H9 (cell line): ENCODE measurements at regions not wholly inside any gene's neighbourhood (a gene's known extent, or its start where the extent isn't known, plus 50 kb on each side); places are given as distances from the start of the nearest gene placed in this dataset.

ENCODE experiments used
- DNase-seq: peaks from one replicate; pipeline ENCODE4 v3.0.0-alpha.2; 2017
- H2AFZ ChIP-seq: one replicate; pipeline ENCODE4 v1.6.1; 2013; ENCODE audit warnings: mild to moderate bottlenecking, low read length, control low read depth, moderate library complexity
- H2AK5ac ChIP-seq: 2 replicates; pipeline ENCODE4 v1.6.1; 2013; ENCODE audit warnings: low read length, control low read depth, mixed read lengths; ENCODE audit not compliant: insufficient read length
- H2BK120ac ChIP-seq: one replicate; pipeline ENCODE4 v1.6.1; 2013; ENCODE audit warnings: low read depth, mild to moderate bottlenecking, low read length, control low read depth, inconsistent platforms; ENCODE audit not compliant: poor library complexity, severe bottlenecking
- H2BK12ac ChIP-seq: 2 replicates; pipeline ENCODE4 v1.6.1; 2013; ENCODE audit warnings: low read length, control low read depth, mixed read lengths, low read depth; ENCODE audit not compliant: insufficient read length
- H2BK15ac ChIP-seq: 2 replicates; pipeline ENCODE4 v1.6.1; 2013; ENCODE audit warnings: low read depth, low read length, control low read depth
- H2BK20ac ChIP-seq: one replicate; pipeline ENCODE4 v1.6.1; 2013; ENCODE audit warnings: low read depth, mild to moderate bottlenecking, low read length, control low read depth, inconsistent platforms; ENCODE audit not compliant: poor library complexity, severe bottlenecking
- H2BK5ac ChIP-seq: 2 replicates; pipeline ENCODE4 v1.6.1; 2013; ENCODE audit warnings: low read length, control low read depth, mixed read lengths; ENCODE audit not compliant: insufficient read length
- H3K14ac ChIP-seq: 2 replicates; pipeline ENCODE4 v1.6.1; 2013; ENCODE audit warnings: low read length, control low read depth; ENCODE audit not compliant: insufficient read depth
- H3K18ac ChIP-seq: 2 replicates; pipeline ENCODE4 v1.6.1; 2013; ENCODE audit warnings: low read depth, mild to moderate bottlenecking, mixed read lengths, low read length, control low read depth; ENCODE audit not compliant: insufficient read length
- H3K23ac ChIP-seq: 2 replicates; pipeline ENCODE4 v1.6.1; 2013; ENCODE audit warnings: low read length, control low read depth, mixed read lengths, low read depth; ENCODE audit not compliant: insufficient read length
- H3K23me2 ChIP-seq: 2 replicates; pipeline ENCODE4 v1.6.1; 2013; ENCODE audit warnings: low read depth, mild to moderate bottlenecking, mixed read lengths, low read length, control low read depth; ENCODE audit not compliant: insufficient read length, poor library complexity, severe bottlenecking
- H3K27ac ChIP-seq: 2 replicates; pipeline ENCODE4 v1.5.1; 2013; ENCODE audit warnings: low read length, control low read depth, mixed read lengths, low read depth; ENCODE audit not compliant: insufficient read length
- H3K27me3 ChIP-seq: 2 replicates; pipeline ENCODE4 v1.6.1; 2013; ENCODE audit warnings: low read length, control low read depth, inconsistent platforms; ENCODE audit not compliant: insufficient read depth
- H3K4ac ChIP-seq: 2 replicates; pipeline ENCODE4 v1.6.1; 2013; ENCODE audit warnings: low read depth, mild to moderate bottlenecking, control low read depth, inconsistent platforms, low read length, moderate library complexity
- H3K4me1 ChIP-seq: 2 replicates; pipeline ENCODE4 v1.6.1; 2013; ENCODE audit warnings: low read length, control low read depth, inconsistent platforms; ENCODE audit not compliant: insufficient read depth
- H3K4me2 ChIP-seq: 2 replicates; pipeline ENCODE4 v1.6.1; 2013; ENCODE audit warnings: low read length, control low read depth, mixed read lengths; ENCODE audit not compliant: insufficient read length, insufficient read depth
- H3K56ac ChIP-seq: 2 replicates; pipeline ENCODE4 v1.6.1; 2013; ENCODE audit warnings: low read depth, mild to moderate bottlenecking, mixed read lengths, low read length, control low read depth; ENCODE audit not compliant: insufficient read length
- H3K79me1 ChIP-seq: 2 replicates; pipeline ENCODE4 v1.6.1; 2013; ENCODE audit warnings: low read depth, mild to moderate bottlenecking, moderate library complexity, low read length, control low read depth, inconsistent platforms; ENCODE audit not compliant: insufficient read depth, poor library complexity, severe bottlenecking
- H3K79me2 ChIP-seq: 2 replicates; pipeline ENCODE4 v1.6.1; 2013; ENCODE audit warnings: low read length, control low read depth, inconsistent platforms; ENCODE audit not compliant: insufficient read depth
- H3K9ac ChIP-seq: 2 replicates; pipeline ENCODE4 v1.6.1; 2013; ENCODE audit warnings: low read length, control low read depth, mixed read lengths; ENCODE audit not compliant: insufficient read length; ENCODE audit errors: extremely low read depth
- H3K9me3 ChIP-seq: one replicate; pipeline ENCODE4 v1.6.1; 2013; ENCODE audit warnings: low read depth, low read length, inconsistent platforms; ENCODE audit not compliant: control insufficient read depth
- H3T11ph ChIP-seq: one replicate; pipeline ENCODE4 v1.6.1; 2013; ENCODE audit warnings: mild to moderate bottlenecking, low read length, control low read depth, inconsistent platforms
- H4K20me1 ChIP-seq: one replicate; pipeline ENCODE4 v1.6.1; 2013; ENCODE audit not compliant: control insufficient read depth, insufficient read length, insufficient read depth
- H4K5ac ChIP-seq: 2 replicates; pipeline ENCODE4 v1.6.1; 2013; ENCODE audit warnings: low read depth, mild to moderate bottlenecking, mixed read lengths, low read length, control low read depth; ENCODE audit not compliant: insufficient read length
- H4K8ac ChIP-seq: replicated peaks from 2 replicates; pipeline ENCODE4 v1.6.1; 2013; ENCODE audit warnings: low read length, control low read depth, mixed read lengths, low read depth; ENCODE audit not compliant: insufficient read length
- H4K91ac ChIP-seq: 2 replicates; pipeline ENCODE4 v1.6.1; 2013; ENCODE audit warnings: low read depth, mild to moderate bottlenecking, moderate library complexity, mixed read lengths, low read length, control low read depth; ENCODE audit not compliant: insufficient read length
- H3K27ac Mint-ChIP-seq, 3 experiments: 2 replicates in 2 of 3; 3 replicates in 1 of 3; pipeline ENCODE4 v1.8.0; 2020 to 2021; ENCODE audit warnings: mixed read lengths in 3 of 3, mild to moderate bottlenecking in 1 of 3, moderate library complexity in 1 of 3
- H3K27me3 Mint-ChIP-seq: 2 replicates; pipeline ENCODE4 v1.8.0; 2021; ENCODE audit warnings: low read depth, mild to moderate bottlenecking, moderate library complexity, mixed read lengths
- H3K36me3 Mint-ChIP-seq, 3 experiments: 2 replicates in 2 of 3; 3 replicates in 1 of 3; pipeline ENCODE4 v1.8.0; 2020 to 2021; ENCODE audit warnings: low read depth in 3 of 3, mixed read lengths in 3 of 3; ENCODE audit not compliant: insufficient read depth in 1 of 3
- H3K4me1 Mint-ChIP-seq, 2 experiments: 2 replicates each; pipeline ENCODE4 v1.8.0; 2020; ENCODE audit warnings: mixed read lengths in 2 of 2
- H3K4me3 Mint-ChIP-seq, 2 experiments: 2 replicates in 1 of 2; 3 replicates in 1 of 2; pipeline ENCODE4 v1.8.0; 2020 to 2021; ENCODE audit warnings: mild to moderate bottlenecking in 2 of 2, mixed read lengths in 2 of 2, moderate library complexity in 1 of 2
- H3K9me3 Mint-ChIP-seq, 2 experiments: 2 replicates in 1 of 2; 3 replicates in 1 of 2; pipeline ENCODE4 v1.8.0; 2020; ENCODE audit warnings: mild to moderate bottlenecking in 2 of 2, mixed read lengths in 2 of 2, moderate library complexity in 1 of 2
- WGBS: extraction: QIAGEN DNeasy Blood & Tissue Kit; methylation state at CpG from one replicate; pipeline ENCODE4 v1.1.7; 2013; ENCODE audit warnings: missing lambda C conversion rate, low lambda C conversion rate, mixed read lengths; ENCODE audit not compliant: insufficient read length; ENCODE audit errors: extremely low coverage; 5-methylcytosine and 5-hydroxymethylcytosine counted together
- TF ChIP-seq, protein P1 (sequence below): fragments of 200-600 bp; sonication (generic); conservative IDR thresholded peaks from 3 replicates; pipeline ENCODE4 v1.8.0; 2021; ENCODE audit warnings: antibody characterized with exemption, mild to moderate bottlenecking

GRCh38 chr5:145084834-145085233, 750.3 kb downstream of the PRELID2 start:
- H3K79me2 ChIP-seq = no peaks in the 10 kb centered on the region
- H3T11ph ChIP-seq = no peak overlapping the region
- TF ChIP-seq, protein P1, sequence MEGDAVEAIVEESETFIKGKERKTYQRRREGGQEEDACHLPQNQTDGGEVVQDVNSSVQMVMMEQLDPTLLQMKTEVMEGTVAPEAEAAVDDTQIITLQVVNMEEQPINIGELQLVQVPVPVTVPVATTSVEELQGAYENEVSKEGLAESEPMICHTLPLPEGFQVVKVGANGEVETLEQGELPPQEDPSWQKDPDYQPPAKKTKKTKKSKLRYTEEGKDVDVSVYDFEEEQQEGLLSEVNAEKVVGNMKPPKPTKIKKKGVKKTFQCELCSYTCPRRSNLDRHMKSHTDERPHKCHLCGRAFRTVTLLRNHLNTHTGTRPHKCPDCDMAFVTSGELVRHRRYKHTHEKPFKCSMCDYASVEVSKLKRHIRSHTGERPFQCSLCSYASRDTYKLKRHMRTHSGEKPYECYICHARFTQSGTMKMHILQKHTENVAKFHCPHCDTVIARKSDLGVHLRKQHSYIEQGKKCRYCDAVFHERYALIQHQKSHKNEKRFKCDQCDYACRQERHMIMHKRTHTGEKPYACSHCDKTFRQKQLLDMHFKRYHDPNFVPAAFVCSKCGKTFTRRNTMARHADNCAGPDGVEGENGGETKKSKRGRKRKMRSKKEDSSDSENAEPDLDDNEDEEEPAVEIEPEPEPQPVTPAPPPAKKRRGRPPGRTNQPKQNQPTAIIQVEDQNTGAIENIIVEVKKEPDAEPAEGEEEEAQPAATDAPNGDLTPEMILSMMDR = no peak
- no peak overlapping the region for H3K27ac ChIP-seq
- H2BK120ac ChIP-seq = no peak overlapping the region
- H3K4me1 ChIP-seq = no peaks in the 10 kb centered on the region
- no peak overlapping the region for H4K5ac ChIP-seq
- H2BK12ac ChIP-seq = no peak overlapping the region
- H3K4me2 ChIP-seq = no peak overlapping the region
- H3K79me1 ChIP-seq = no peaks in the 10 kb centered on the region
- Mint-ChIP-seq H3K27ac (no peak overlapping the region), H3K9me3 (no peaks in the 10 kb centered on the region; a peak in 1 of 5 replicates), H3K4me1 (peaks cover 0 to 5% of the 10 kb centered on the region in 2 experiments; a peak in 1 of 4 replicates), H3K36me3 (no peaks in the 10 kb centered on the region), H3K27me3 (no peaks in the 10 kb centered on the region), H3K4me3 (no peak overlapping the region)
- no peak overlapping the region for H2BK5ac ChIP-seq
- no peak overlapping the region for H3K23ac ChIP-seq
- H2BK20ac ChIP-seq = no peak overlapping the region
- H3K23me2 ChIP-seq = no peaks in the 10 kb centered on the region
- H4K91ac ChIP-seq = no peak overlapping the region
- H3K4ac ChIP-seq = no peak overlapping the region
- no peak for DNase-seq
- H2AFZ ChIP-seq = no peak overlapping the region
- no peaks in the 10 kb centered on the region for H3K27me3 ChIP-seq
- no peak overlapping the region for H3K9ac ChIP-seq
- no peak overlapping the region for H3K14ac ChIP-seq
- no peaks in the 10 kb centered on the region for H4K20me1 ChIP-seq
- H2BK15ac ChIP-seq = no peak overlapping the region
- H3K9me3 ChIP-seq = no peaks in the 10 kb centered on the region
- H4K8ac ChIP-seq = no peak overlapping the region
- no peak overlapping the region for H2AK5ac ChIP-seq
- no peak overlapping the region for H3K18ac ChIP-seq
- no peak overlapping the region for H3K56ac ChIP-seq
- no CpG with 5 or more reads among the region's 2 CpGs for WGBS
